SK-N-SH (cell line): ENCODE measurements at regions not wholly inside any gene's neighbourhood (a gene's known extent, or its start where the extent isn't known, plus 50 kb on each side); places are given as distances from the start of the nearest gene placed in this dataset.

Source experiments
- CTCF ChIA-PET: fragments of 300-600, 350-600 bp; formaldehyde crosslinking; extraction: SDS; loops from one replicate; lab custom pipeline; 2021; lab: Yijun Ruan, JAX
- POLR2A ChIA-PET: fragments of 350-600 bp; sonication (Branson Sonifier 250); formaldehyde crosslinking; extraction: SDS; loops from one replicate; lab custom pipeline; 2020; ENCODE audit warnings: antibody characterized with exemption, inconsistent platforms; lab: Yijun Ruan, JAX
- DNase-seq: peaks from one replicate; pipeline ENCODE4 v3.0.0; 2012
- H2AFZ ChIP-seq: fragments of 200-600 bp; sonication (generic); 2 replicates; pipeline ENCODE4 v1.8.1; 2016; ENCODE audit warnings: antibody characterized with exemption, mild to moderate bottlenecking, low read depth
- H3F3A ChIP-seq: fragments of 200-600 bp; sonication (generic); replicated peaks from 2 replicates; pipeline ENCODE3; 2016; ENCODE audit warnings: antibody characterized with exemption, mild to moderate bottlenecking; ENCODE audit not compliant: insufficient read depth
- H3K27ac ChIP-seq, 2 experiments: fragments of 200-500 bp in 1 of 2; fragments of 200-600 bp in 1 of 2; sonication (Bioruptor generic) in 1 of 2; sonication (generic), shearing (Covaris generic) in 1 of 2; 2 replicates each; pipeline versions ENCODE4 v1.5.1 to v1.6.1; 2014 to 2016; ENCODE audit warnings: low read depth in 2 of 2, inconsistent platforms in 1 of 2, low read length in 1 of 2, mild to moderate bottlenecking in 1 of 2, mixed read lengths in 1 of 2
- H3K27me3 ChIP-seq: fragments of 200-600 bp; sonication (generic), shearing (Covaris generic); 2 replicates; pipeline ENCODE4 v1.6.1; 2016; ENCODE audit warnings: mixed run types; ENCODE audit not compliant: insufficient read depth
- H3K36me3 ChIP-seq, 2 experiments: fragments of 200-500 bp in 1 of 2; fragments of 200-600 bp in 1 of 2; sonication (Bioruptor generic) in 1 of 2; sonication (generic) in 1 of 2; replicated peaks in 1 of 2; 2 replicates each; pipeline versions ENCODE3 to v1.5.1; 2014 to 2016; ENCODE audit warnings: low read length in 1 of 2, mild to moderate bottlenecking in 1 of 2; ENCODE audit not compliant: insufficient read depth in 2 of 2, control insufficient read depth in 1 of 2
- H3K4me1 ChIP-seq, 2 experiments: fragments of 200-500 bp in 1 of 2; fragments of 200-600 bp in 1 of 2; sonication (Bioruptor generic) in 1 of 2; sonication (generic), shearing (Covaris generic) in 1 of 2; 2 replicates each; pipeline versions ENCODE4 v1.5.1 to v1.6.1; 2014 to 2016; ENCODE audit warnings: low read depth in 1 of 2, low read length in 1 of 2, mixed run types in 1 of 2; ENCODE audit not compliant: insufficient read depth in 2 of 2, control insufficient read depth in 1 of 2
- H3K4me2 ChIP-seq: fragments of 200-600 bp; sonication (generic), shearing (Covaris generic); 2 replicates; pipeline ENCODE4 v1.6.1; 2017; ENCODE audit warnings: mixed run types
- H3K4me3 ChIP-seq, 2 experiments: fragments of 200-500 bp in 1 of 2; fragments of 200-600 bp in 1 of 2; sonication (Bioruptor generic) in 1 of 2; sonication (generic), shearing (Covaris generic) in 1 of 2; 2 replicates each; pipeline versions ENCODE4 v1.5.1 to v1.8.1; 2014 to 2016; ENCODE audit warnings: low read depth in 2 of 2, inconsistent platforms in 1 of 2, low read length in 1 of 2, mild to moderate bottlenecking in 1 of 2, mixed read lengths in 1 of 2, moderate library complexity in 1 of 2
- H3K79me2 ChIP-seq: fragments of 200-600 bp; sonication (generic); 2 replicates; pipeline ENCODE4 v1.8.1; 2017; ENCODE audit warnings: mild to moderate bottlenecking; ENCODE audit not compliant: insufficient read depth
- H3K9ac ChIP-seq: fragments of 200-600 bp; sonication (generic); 2 replicates; pipeline ENCODE4 v1.6.1; 2017; ENCODE audit warnings: mixed run types
- H3K9me2 ChIP-seq: fragments of 200-600 bp; sonication (generic); 2 replicates; pipeline ENCODE4 v1.6.1; 2017; ENCODE audit warnings: mixed run types
- H3K9me3 ChIP-seq: fragments of 200-600 bp; sonication (generic); 2 replicates; pipeline ENCODE4 v1.6.1; 2017; ENCODE audit warnings: mixed run types, mild to moderate bottlenecking, moderate library complexity
- H4K20me1 ChIP-seq: fragments of 200-600 bp; sonication (generic); 2 replicates; pipeline ENCODE4 v1.6.1; 2017; ENCODE audit warnings: mild to moderate bottlenecking, mixed run types; ENCODE audit not compliant: insufficient read depth
- CHD2 ChIP-seq: fragments of 150-350 bp; IDR thresholded peaks from 2 replicates; pipeline ENCODE4 v1.6.1; 2018; ENCODE audit warnings: low read length; ENCODE audit not compliant: partially characterized antibody
- CTCF ChIP-seq: fragments of 200-600 bp; sonication (generic); IDR thresholded peaks from 2 replicates; pipeline ENCODE4 v1.6.1; 2017; ENCODE audit warnings: antibody characterized with exemption, mild to moderate bottlenecking, moderate library complexity
- ELF1 ChIP-seq: IDR thresholded peaks from 2 replicates; pipeline ENCODE4 v1.4.0; 2012
- EZH2phosphoT487 ChIP-seq: fragments of 200-600 bp; sonication (generic); IDR thresholded peaks from 2 replicates; pipeline ENCODE4 v1.6.1; 2017; ENCODE audit warnings: low read depth, mixed run types, mild to moderate bottlenecking, antibody characterized with exemption, moderate library complexity, borderline replicate concordance
- FOSL2 ChIP-seq: IDR thresholded peaks from 2 replicates; pipeline ENCODE4 v1.4.0; 2012; ENCODE audit warnings: low read depth, mild to moderate bottlenecking, moderate library complexity, borderline replicate concordance
- FOXM1 ChIP-seq: IDR thresholded peaks from 2 replicates; pipeline ENCODE4 v1.4.0; 2012; ENCODE audit warnings: low read depth, mild to moderate bottlenecking
- GATA2 ChIP-seq: sonication (generic); formaldehyde crosslinking; IDR thresholded peaks from 2 replicates; pipeline ENCODE4 v1.5.0; 2020; ENCODE audit warnings: mild to moderate bottlenecking, missing genetic modification reagents
- IRF3 ChIP-seq: fragments of 150-350 bp; IDR thresholded peaks from 2 replicates; pipeline ENCODE4 v1.6.1; 2016; ENCODE audit warnings: mild to moderate bottlenecking, low read depth, low read length
- JUND ChIP-seq: IDR thresholded peaks from 2 replicates; pipeline ENCODE4 v1.4.0; 2012
- MAX ChIP-seq: IDR thresholded peaks from 2 replicates; pipeline ENCODE4 v1.4.0; 2012; ENCODE audit warnings: low read depth
- NFIC ChIP-seq: IDR thresholded peaks from 2 replicates; pipeline ENCODE4 v1.4.0; 2012; ENCODE audit warnings: borderline replicate concordance
- NRF1 ChIP-seq: IDR thresholded peaks from 2 replicates; pipeline ENCODE4 v1.6.1; 2012; ENCODE audit warnings: low read depth, mild to moderate bottlenecking, low read length
- RCOR1 ChIP-seq: fragments of 150-350 bp; IDR thresholded peaks from 2 replicates; pipeline ENCODE4 v1.6.1; 2017; ENCODE audit warnings: antibody characterized with exemption, low read length
- RFX5 ChIP-seq: IDR thresholded peaks from 2 replicates; pipeline ENCODE4 v1.6.1; 2012; ENCODE audit warnings: mild to moderate bottlenecking, improper control_type of control experiment, low read length
- RXRA ChIP-seq: IDR thresholded peaks from 2 replicates; pipeline ENCODE4 v1.4.0; 2012; ENCODE audit warnings: low read depth, mild to moderate bottlenecking, borderline replicate concordance
- SIN3A ChIP-seq: IDR thresholded peaks from 2 replicates; pipeline ENCODE4 v1.6.1; 2012; ENCODE audit warnings: low read depth, mild to moderate bottlenecking, low read length, moderate library complexity, borderline replicate concordance
- SMC3 ChIP-seq: IDR thresholded peaks from 2 replicates; pipeline ENCODE4 v1.6.1; 2012; ENCODE audit warnings: low read depth, low read length, improper control_type of control experiment
- TCF12 ChIP-seq: IDR thresholded peaks from 2 replicates; pipeline ENCODE4 v1.4.0; 2012
- TEAD4 ChIP-seq: IDR thresholded peaks from 2 replicates; pipeline ENCODE4 v1.4.0; 2012; ENCODE audit warnings: mild to moderate bottlenecking, borderline replicate concordance; ENCODE audit not compliant: insufficient read depth
- USF1 ChIP-seq: IDR thresholded peaks from 2 replicates; pipeline ENCODE4 v1.4.0; 2012; ENCODE audit warnings: low read depth, borderline replicate concordance
- YY1 ChIP-seq: IDR thresholded peaks from 2 replicates; pipeline ENCODE4 v1.4.0; 2012; ENCODE audit warnings: low read depth, mild to moderate bottlenecking
- ZBTB33 ChIP-seq: IDR thresholded peaks from 2 replicates; pipeline ENCODE4 v1.4.0; 2012; ENCODE audit warnings: low read depth, borderline replicate concordance
- WGBS: methylation state at CpG from one replicate; pipeline ENCODE4 v1.1.6; 2017; ENCODE audit warnings: low lambda C conversion rate; 5-methylcytosine and 5-hydroxymethylcytosine counted together

- ChIA-PET POLR2A (no interaction called here), CTCF (no interaction called here)
- TF ChIP-seq ELF1 (no peak), TEAD4 (no peak), RFX5 (no peak), SMC3 (no peak), FOSL2 (no peak), USF1 (no peak), NRF1 (no peak), YY1 (no peak), RCOR1 (no peak), MAX (no peak), SIN3A (no peak), TCF12 (no peak), NFIC (no peak), GATA2 (CRISPR knock-in tag) (no peak), CTCF (no peak), IRF3 (no peak), CHD2 (no peak)
- Histone ChIP-seq H3K4me3 (no peak overlapping the region), H3K9me2 (no peaks in the 10 kb centered on the region), H3F3A (no peaks in the 10 kb centered on the region), H3K9me3 (no peaks in the 10 kb centered on the region), H3K4me1 (peaks cover 0 to 3% of the 10 kb centered on the region in 2 experiments; a peak in 3 of 4 replicates), H2AFZ (no peak overlapping the region), H3K36me3 (no peaks in the 10 kb centered on the region), H3K9ac (no peak overlapping the region), H3K27me3 (no peaks in the 10 kb centered on the region), H4K20me1 (no peaks in the 10 kb centered on the region), H3K79me2 (no peaks in the 10 kb centered on the region), H3K27ac (no peak overlapping the region), H3K4me2 (0 out of 2 replicates have a peak overlapping the region, but pooled peaks have one; percentile 10)
- DNase-seq = no peak
- WGBS = 91% methylated on average over 1 of the region's 1 CpG
These were observed 129.3 kb upstream of the LMNTD1 start for GRCh38 chr12:25682421-25682820.

- H3K27me3 ChIP-seq = no peaks in the 10 kb centered on the region
- H3K4me2 ChIP-seq = no peak overlapping the region
- no peaks in the 10 kb centered on the region for H3K79me2 ChIP-seq
- 71% methylated on average over 2 of the region's 2 CpGs for WGBS
- H3K9ac ChIP-seq = no peak overlapping the region
- H3K4me1 ChIP-seq = no peaks in the 10 kb centered on the region
- CTCF ChIA-PET = interaction anchor here (1.2 kb wide), 1 partner anchor 11 kb away, joined by 3 read pairs; no protein-coding TSS in a partner anchor
- no peak overlapping the region for H3K4me3 ChIP-seq
- no peaks in the 10 kb centered on the region for H3K9me2 ChIP-seq
- no peak for DNase-seq
- POLR2A ChIA-PET = no interaction called here
- H3K27ac ChIP-seq = no peak overlapping the region
- no peaks in the 10 kb centered on the region for H3F3A ChIP-seq
- no peaks in the 10 kb centered on the region for H3K36me3 ChIP-seq
- no peaks in the 10 kb centered on the region for H4K20me1 ChIP-seq
- H3K9me3 ChIP-seq = no peaks in the 10 kb centered on the region
- no peak overlapping the region for H2AFZ ChIP-seq
- TF ChIP-seq TCF12 (no peak), NFIC (no peak), SIN3A (no peak), JUND (no peak), NRF1 (no peak), RFX5 (no peak), EZH2phosphoT487 (no peak), ELF1 (no peak), ZBTB33 (no peak), FOSL2 (no peak), FOXM1 (no peak), RXRA (no peak)
These were observed 131.0 kb upstream of the LMNTD1 start for GRCh38 chr12:25684070-25684469.
